Pancreas (tissue), 10 donors: ENCODE measurements at regions not wholly inside any gene's neighbourhood (a gene's known extent, or its start where the extent isn't known, plus 50 kb on each side); places are given as distances from the start of the nearest gene placed in this dataset.

Source experiments
- ATAC-seq, 4 donors: fragments of 200-7000 bp; cut with Tn5 transposase; one replicate each; pipeline versions ENCODE4 v1.8.0 to v1.9.1; 2020; ENCODE audit warnings: mild to moderate bottlenecking in 4 of 4, moderate library complexity in 4 of 4
- DNase-seq, 6 donors: peaks; one replicate each; pipeline ENCODE4 v3.0.0-alpha.2; 2020
- FAIRE-seq: peaks from 2 replicates; lab custom pipeline; 2012; peaks lifted over from hg19 to GRCh38; lab: Jason Lieb, UNC
- H3K27ac ChIP-seq, 4 donors: fragments of 200-600 bp; sonication (generic); 1 replicate in 3 of 4; 2 replicates in 1 of 4; pipeline versions ENCODE4 v1.5.0 to v1.8.0; 2020
- H3K27me3 ChIP-seq, 4 donors: fragments of 200-600 bp; one replicate each; pipeline ENCODE4 v1.8.0; 2021
- H3K36me3 ChIP-seq, 3 donors: fragments of 200-600 bp; sonication (generic) in 1 of 3; one replicate each; pipeline versions ENCODE4 v1.5.0 to v1.8.0; 2020 to 2021
- H3K4me1 ChIP-seq, 3 donors: fragments of 200-600 bp; one replicate each; pipeline ENCODE4 v1.8.0; 2021
- H3K4me3 ChIP-seq, 4 donors: fragments of 200-600 bp; sonication (generic) in 2 of 4; one replicate each; pipeline versions ENCODE4 v1.5.0 to v1.8.0; 2020 to 2021
- H3K9me3 ChIP-seq, 4 donors: fragments of 200-600 bp; one replicate each; pipeline ENCODE4 v1.8.0; 2021
- WGBS, 2 donors: extraction: QIAGEN DNeasy Blood & Tissue Kit; methylation state at CpG; one replicate each; pipeline ENCODE4 v1.1.7; 2013; 5-methylcytosine and 5-hydroxymethylcytosine counted together
- intact Hi-C, 3 donors: fragments of 100-400 bp; cut with DNase I; formaldehyde crosslinking; loops; one replicate each; pipeline versions ENCODE4 v1.11.1 to v1.14.2; 2022
- TF ChIP-seq, protein P1 (sequence below), 4 donors: fragments of 200-600 bp; sonication (generic) in 3 of 4; IDR thresholded peaks; one replicate each; pipeline versions ENCODE4 v1.5.0 to v1.8.0; 2021; ENCODE audit warnings: antibody characterized with exemption in 4 of 4
- donor health status: healthy with polysubstance abuse.
- donor health status: DM: no; HTN: no; CAD: no; lungs with moderate emphysema.
- donor health status: DM: no; HTN: no; CAD: no.
- donor health status: control.
- donor health status: control.
- donor health status: Bipolar disorder and iron deficiency.
- donor health status: DM: yes; HTN: yes; CAD: no.
- donor health status: DM: no; HTN: no; CAD: no.
- donor health status: DM: no; HTN: no; CAD: no.
- donor health status: DM: yes; HTN: yes; CAD: no.

DNA sequence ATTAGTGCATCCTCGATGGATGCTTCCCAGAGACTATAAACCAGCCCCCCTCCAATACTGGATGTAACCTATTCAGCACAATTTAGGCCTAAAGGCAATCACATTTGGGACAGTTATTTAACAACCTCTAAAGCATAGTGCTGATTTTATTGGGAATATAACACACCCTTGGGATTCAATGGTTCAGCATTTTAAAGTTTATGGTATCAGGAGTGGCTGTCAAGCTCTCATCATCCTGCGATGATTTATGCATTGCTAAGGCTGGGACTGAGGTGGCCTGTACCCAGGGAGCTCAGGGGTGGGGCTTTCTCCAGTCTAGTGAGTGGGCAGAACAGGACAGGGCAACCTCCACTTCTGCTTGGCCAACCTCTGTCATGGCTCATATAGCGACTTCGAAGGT lies 464.9 kb downstream of the INHBA start:
- no peaks in the 10 kb centered on the region for H3K36me3 ChIP-seq
- 80 to 85% methylated on average over 4 of the region's 4 CpGs for WGBS, 2 donors
- no peaks in the 10 kb centered on the region for H3K27me3 ChIP-seq
- H3K9me3 ChIP-seq: no peaks in the 10 kb centered on the region
- intact Hi-C loops: no loop called here
- FAIRE-seq (no peak), DNase-seq (no peak), ATAC-seq (no peak)
- H3K4me1 ChIP-seq: no peaks in the 10 kb centered on the region
- TF ChIP-seq, protein P1, sequence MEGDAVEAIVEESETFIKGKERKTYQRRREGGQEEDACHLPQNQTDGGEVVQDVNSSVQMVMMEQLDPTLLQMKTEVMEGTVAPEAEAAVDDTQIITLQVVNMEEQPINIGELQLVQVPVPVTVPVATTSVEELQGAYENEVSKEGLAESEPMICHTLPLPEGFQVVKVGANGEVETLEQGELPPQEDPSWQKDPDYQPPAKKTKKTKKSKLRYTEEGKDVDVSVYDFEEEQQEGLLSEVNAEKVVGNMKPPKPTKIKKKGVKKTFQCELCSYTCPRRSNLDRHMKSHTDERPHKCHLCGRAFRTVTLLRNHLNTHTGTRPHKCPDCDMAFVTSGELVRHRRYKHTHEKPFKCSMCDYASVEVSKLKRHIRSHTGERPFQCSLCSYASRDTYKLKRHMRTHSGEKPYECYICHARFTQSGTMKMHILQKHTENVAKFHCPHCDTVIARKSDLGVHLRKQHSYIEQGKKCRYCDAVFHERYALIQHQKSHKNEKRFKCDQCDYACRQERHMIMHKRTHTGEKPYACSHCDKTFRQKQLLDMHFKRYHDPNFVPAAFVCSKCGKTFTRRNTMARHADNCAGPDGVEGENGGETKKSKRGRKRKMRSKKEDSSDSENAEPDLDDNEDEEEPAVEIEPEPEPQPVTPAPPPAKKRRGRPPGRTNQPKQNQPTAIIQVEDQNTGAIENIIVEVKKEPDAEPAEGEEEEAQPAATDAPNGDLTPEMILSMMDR (IDR thresholded peaks at IDR 0.05): no peak
- H3K4me3 ChIP-seq: no peak overlapping the region
- no peak overlapping the region for H3K27ac ChIP-seq

- Histone ChIP-seq H3K36me3 (no peaks in the 10 kb centered on the region), H3K4me3 (no peak overlapping the region), H3K9me3 (no peaks in the 10 kb centered on the region), H3K27ac (no peak overlapping the region), H3K27me3 (no peaks in the 10 kb centered on the region), H3K4me1 (no peaks in the 10 kb centered on the region)
- FAIRE-seq (no peak), DNase-seq (no peak), ATAC-seq (no peak)
- intact Hi-C loops: no loop called here
- 71 to 77% methylated on average over 2 of the region's 2 CpGs for whole genome bisulfite sequencing, 2 donors
- TF ChIP-seq, protein P1 (IDR thresholded peaks at IDR 0.05): no peak
Observed at GRCh38 chr7:41232086-41232485, 470.8 kb downstream of the INHBA start.

DNA sequence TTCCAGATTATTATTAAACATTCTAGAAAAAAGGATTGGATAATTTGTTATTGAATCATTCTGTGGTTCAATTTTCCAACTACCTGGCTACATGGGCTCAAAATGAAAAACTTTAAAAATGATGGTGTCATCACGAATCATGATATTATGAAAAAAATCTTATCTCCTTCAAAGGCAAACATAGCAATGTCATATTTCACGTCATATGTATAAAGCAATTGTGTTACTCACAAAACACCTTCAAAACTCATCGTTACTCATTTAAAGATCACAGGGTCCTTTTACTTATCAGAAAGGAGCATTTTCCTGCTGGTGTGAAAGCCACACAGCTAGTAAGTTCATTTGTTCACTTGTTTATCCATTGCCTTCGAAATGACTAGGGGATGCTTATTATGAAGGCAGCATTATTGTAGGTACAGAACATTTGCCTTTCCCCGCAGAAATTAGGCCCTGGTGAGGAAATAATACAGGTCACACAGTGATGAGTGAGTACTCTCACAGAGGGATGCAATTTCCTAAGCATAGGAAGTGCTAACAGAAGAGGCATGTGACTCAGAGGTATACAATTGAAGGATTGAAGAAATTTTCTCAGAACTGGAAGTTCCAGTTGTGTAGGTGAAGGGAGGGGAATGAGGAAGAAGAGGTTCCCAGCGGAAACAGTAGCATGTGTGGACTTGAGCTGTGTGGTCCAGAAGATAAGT lies 478.7 kb downstream of the INHBA start:
- TF ChIP-seq, protein P1 (IDR thresholded peaks at IDR 0.05): no peak
- 47 to 58% methylated on average over 6 of the region's 6 CpGs for WGBS, 2 donors

GRCh38 chr7:41222746-41223145 lies 480.1 kb downstream of the INHBA start:
- Histone ChIP-seq H3K27ac (no peak overlapping the region), H3K27me3 (no peaks in the 10 kb centered on the region), H3K36me3 (no peaks in the 10 kb centered on the region), H3K9me3 (no peaks in the 10 kb centered on the region), H3K4me3 (no peak overlapping the region), H3K4me1 (no peaks in the 10 kb centered on the region)
- ATAC-seq (no peak), FAIRE-seq (no peak), DNase-seq (no peak)
- WGBS, 2 donors: 68 to 85% methylated on average over 3 of the region's 3 CpGs
- TF ChIP-seq, protein P1 (IDR thresholded peaks at IDR 0.05): no peak
- intact Hi-C loops: no loop called here

More for the DNA sequence above, 478.7 kb downstream of the INHBA start:
- Histone ChIP-seq H3K4me3 (no peak overlapping the region), H3K4me1 (no peaks in the 10 kb centered on the region), H3K27me3 (no peaks in the 10 kb centered on the region), H3K27ac (no peak overlapping the region), H3K9me3 (no peaks in the 10 kb centered on the region), H3K36me3 (no peaks in the 10 kb centered on the region)
- intact Hi-C loops: no loop called here
- DNase-seq (no peak), ATAC-seq (no peak), FAIRE-seq (no peak)

- Histone ChIP-seq H3K4me1 (no peaks in the 10 kb centered on the region), H3K36me3 (no peaks in the 10 kb centered on the region), H3K27ac (no peak overlapping the region), H3K9me3 (no peaks in the 10 kb centered on the region), H3K4me3 (no peak overlapping the region), H3K27me3 (no peaks in the 10 kb centered on the region)
- WGBS, 2 donors: 17 to 32% methylated on average over 1 of the region's 1 CpG
- ATAC-seq (no peak), DNase-seq (no peak), FAIRE-seq (no peak)
- TF ChIP-seq, protein P1 (IDR thresholded peaks at IDR 0.05): no peak
- intact Hi-C loops: no loop called here
Observed at GRCh38 chr7:41220266-41220665, 482.6 kb downstream of the INHBA start.
